Parathyroid adenoma (tissue), 2 donors: ENCODE measurements at regions not wholly inside any gene's neighbourhood (a gene's known extent, or its start where the extent isn't known, plus 50 kb on each side); places are given as distances from the start of the nearest gene placed in this dataset.

Experiments used
- H2AFZ ChIP-seq: fragments of 300-600 bp; sonication (generic); one replicate; pipeline ENCODE4 v1.7.0; 2017; ENCODE audit warnings: antibody characterized with exemption, mild to moderate bottlenecking
- H3K27ac ChIP-seq: fragments of 300-600 bp; sonication (generic); one replicate; pipeline ENCODE4 v1.7.0; 2017
- H3K27me3 ChIP-seq: fragments of 300-600 bp; sonication (generic); one replicate; pipeline ENCODE4 v1.7.0; 2017; ENCODE audit warnings: low read length; ENCODE audit not compliant: control insufficient read depth, insufficient read depth
- H3K36me3 ChIP-seq: fragments of 300-600 bp; sonication (generic); one replicate; pipeline ENCODE4 v1.7.0; 2017; ENCODE audit warnings: low read length; ENCODE audit not compliant: control insufficient read depth, insufficient read depth
- H3K4me1 ChIP-seq: fragments of 300-600 bp; sonication (generic); one replicate; pipeline ENCODE4 v1.7.0; 2017; ENCODE audit warnings: control low read depth
- H3K4me2 ChIP-seq: fragments of 300-600 bp; sonication (generic); one replicate; pipeline ENCODE4 v1.7.0; 2017; ENCODE audit warnings: low read length
- H3K4me3 ChIP-seq: fragments of 300-600 bp; sonication (generic); one replicate; pipeline ENCODE4 v1.7.0; 2017; ENCODE audit warnings: low read depth, low read length
- H3K79me2 ChIP-seq: fragments of 300-600 bp; sonication (generic); one replicate; pipeline ENCODE4 v1.7.0; 2017; ENCODE audit warnings: control low read depth
- H3K9ac ChIP-seq: fragments of 300-600 bp; sonication (generic); one replicate; pipeline ENCODE4 v1.7.0; 2017; ENCODE audit warnings: mild to moderate bottlenecking
- H3K9me3 ChIP-seq: fragments of 300-600 bp; sonication (generic); one replicate; pipeline ENCODE4 v1.7.0; 2017; ENCODE audit warnings: low read length; ENCODE audit not compliant: control insufficient read depth
- CTCF ChIP-seq: fragments of 300-600 bp; sonication (generic); IDR thresholded peaks from one replicate; pipeline ENCODE4 v1.7.0; 2017; ENCODE audit warnings: antibody characterized with exemption, mild to moderate bottlenecking
- donor health status: primary hyperparathyroidism.

GRCh38 chrX:106454991-106455390 lies 156.8 kb upstream of the RADX start:
- Histone ChIP-seq H3K9ac (no peak overlapping the region), H3K4me2 (no peak overlapping the region), H3K79me2 (no peaks in the 10 kb centered on the region), H3K27me3 (no peaks in the 10 kb centered on the region), H3K4me1 (no peaks in the 10 kb centered on the region), H3K9me3 (no peaks in the 10 kb centered on the region), H2AFZ (no peak overlapping the region), H3K4me3 (no peak overlapping the region), H3K27ac (no peak overlapping the region), H3K36me3 (no peaks in the 10 kb centered on the region)
- no peak for TF ChIP-seq CTCF

- Histone ChIP-seq H3K4me1 (no peaks in the 10 kb centered on the region), H2AFZ (no peak overlapping the region), H3K36me3 (no peaks in the 10 kb centered on the region), H3K27ac (no peak overlapping the region), H3K79me2 (no peaks in the 10 kb centered on the region), H3K9ac (no peak overlapping the region), H3K4me2 (no peak overlapping the region), H3K4me3 (no peak overlapping the region), H3K27me3 (no peaks in the 10 kb centered on the region), H3K9me3 (no peaks in the 10 kb centered on the region)
- TF ChIP-seq CTCF: no peak
Measured at GRCh38 chrX:106457802-106458201, 154.0 kb upstream of the RADX start.

GRCh38 chrX:106467422-106467821 lies 144.4 kb upstream of the RADX start:
- TF ChIP-seq CTCF: no peak
- H3K36me3 ChIP-seq: no peaks in the 10 kb centered on the region
- no peak overlapping the region for H3K4me2 ChIP-seq
- no peaks in the 10 kb centered on the region for H3K4me1 ChIP-seq
- H3K27me3 ChIP-seq: no peaks in the 10 kb centered on the region
- no peak overlapping the region for H3K4me3 ChIP-seq
- no peaks in the 10 kb centered on the region for H3K79me2 ChIP-seq
- no peak overlapping the region for H2AFZ ChIP-seq
- H3K9me3 ChIP-seq: no peaks in the 10 kb centered on the region
- H3K9ac ChIP-seq: no peak overlapping the region
- no peak overlapping the region for H3K27ac ChIP-seq

GRCh38 chrX:106467943-106468342 lies 143.8 kb upstream of the RADX start:
- Histone ChIP-seq H3K79me2 (no peaks in the 10 kb centered on the region), H3K4me3 (no peak overlapping the region), H3K9ac (no peak overlapping the region), H3K4me2 (no peak overlapping the region), H3K27ac (no peak overlapping the region), H3K36me3 (no peaks in the 10 kb centered on the region), H2AFZ (no peak overlapping the region), H3K4me1 (no peaks in the 10 kb centered on the region), H3K9me3 (no peaks in the 10 kb centered on the region), H3K27me3 (no peaks in the 10 kb centered on the region)
- no peak for TF ChIP-seq CTCF

GRCh38 chrX:106468433-106468832 lies 143.3 kb upstream of the RADX start:
- no peak overlapping the region for H3K27ac ChIP-seq
- no peak overlapping the region for H3K4me3 ChIP-seq
- TF ChIP-seq CTCF: no peak
- no peak overlapping the region for H3K4me2 ChIP-seq
- no peaks in the 10 kb centered on the region for H3K4me1 ChIP-seq
- no peaks in the 10 kb centered on the region for H3K36me3 ChIP-seq
- no peaks in the 10 kb centered on the region for H3K79me2 ChIP-seq
- H3K9ac ChIP-seq: no peak overlapping the region
- no peaks in the 10 kb centered on the region for H3K27me3 ChIP-seq
- no peaks in the 10 kb centered on the region for H3K9me3 ChIP-seq
- no peak overlapping the region for H2AFZ ChIP-seq
